SJSA1 (cell line): ENCODE measurements at regions not wholly inside any gene's neighbourhood (a gene's known extent, or its start where the extent isn't known, plus 50 kb on each side); places are given as distances from the start of the nearest gene placed in this dataset.

Experiments used
- DNase-seq, 2 experiments: peaks; one replicate each; pipeline ENCODE4 v3.0.0-alpha.2; 2015 to 2020; ENCODE audit warnings: low spot score in 2 of 2, low read depth in 1 of 2
- H3K27ac ChIP-seq: fragments of 250-450 bp; sonication (Bioruptor Pico); 2 replicates; pipeline ENCODE4 v1.5.1; 2020; ENCODE audit warnings: mild to moderate bottlenecking, moderate library complexity
- H3K27me3 ChIP-seq: fragments of 250-450 bp; sonication (Bioruptor Pico); replicated peaks from 2 replicates; pipeline ENCODE4 v1.5.1; 2020; ENCODE audit warnings: mild to moderate bottlenecking, moderate library complexity
- H3K36me3 ChIP-seq: fragments of 250-450 bp; sonication (Bioruptor Pico); 2 replicates; pipeline ENCODE4 v1.5.1; 2020; ENCODE audit warnings: mild to moderate bottlenecking
- H3K4me1 ChIP-seq: fragments of 250-450 bp; sonication (Bioruptor Pico); replicated peaks from 2 replicates; pipeline ENCODE4 v1.6.1; 2021; ENCODE audit warnings: mild to moderate bottlenecking
- H3K4me3 ChIP-seq: fragments of 250-450 bp; sonication (Bioruptor Pico); 2 replicates; pipeline ENCODE4 v1.5.1; 2020; ENCODE audit warnings: mild to moderate bottlenecking
- H3K9me3 ChIP-seq: fragments of 250-450 bp; sonication (Bioruptor Pico); replicated peaks from 2 replicates; pipeline ENCODE4 v1.5.1; 2020; ENCODE audit warnings: mild to moderate bottlenecking

GRCh38 chr4:10169839-10170387 lies 53.3 kb upstream of the WDR1 start:
- Histone ChIP-seq H3K36me3 (no peaks in the 10 kb centered on the region), H3K4me3 (no peak overlapping the region)

GRCh38 chr4:10168151-10168550 lies 51.6 kb upstream of the WDR1 start:
- DNase-seq = no peak
- Histone ChIP-seq H3K36me3 (no peaks in the 10 kb centered on the region), H3K9me3 (no peaks in the 10 kb centered on the region), H3K4me1 (no peaks in the 10 kb centered on the region), H3K27me3 (no peaks in the 10 kb centered on the region), H3K4me3 (no peak overlapping the region), H3K27ac (no peak overlapping the region)

More at GRCh38 chr4:10169839-10170387, 53.3 kb upstream of the WDR1 start:
- DNase-seq = no peak
- no peaks in the 10 kb centered on the region for H3K27me3 ChIP-seq
- no peaks in the 10 kb centered on the region for H3K9me3 ChIP-seq
- no peaks in the 10 kb centered on the region for H3K4me1 ChIP-seq
- no peak overlapping the region for H3K27ac ChIP-seq

GRCh38 chr4:10167201-10167600 lies 50.6 kb upstream of the WDR1 start:
- DNase-seq = no peak
- H3K36me3 ChIP-seq = no peaks in the 10 kb centered on the region
- H3K27ac ChIP-seq = no peak overlapping the region
- no peaks in the 10 kb centered on the region for H3K9me3 ChIP-seq
- H3K27me3 ChIP-seq = no peaks in the 10 kb centered on the region
- no peaks in the 10 kb centered on the region for H3K4me1 ChIP-seq
- H3K4me3 ChIP-seq = no peak overlapping the region
